NCI-H2196 (cell line): ENCODE measurements at regions not wholly inside any gene's neighbourhood (a gene's known extent, or its start where the extent isn't known, plus 50 kb on each side); places are given as distances from the start of the nearest gene placed in this dataset.
"Not testable (repeated sequence)": the region's sequence is repeated elsewhere in the genome, so short reads cannot be mapped to it uniquely, and the experiment has no call there.

Experiments used
- DNase-seq: peaks from one replicate; lab custom pipeline; 2025; ENCODE audit not compliant: unreplicated experiment; lab: John Stamatoyannopoulos, UW

- DNase-seq, result no peak
Measured at GRCh38 chr16:55015181-55015913, 84.7 kb downstream of the IRX5 start.

DNA sequence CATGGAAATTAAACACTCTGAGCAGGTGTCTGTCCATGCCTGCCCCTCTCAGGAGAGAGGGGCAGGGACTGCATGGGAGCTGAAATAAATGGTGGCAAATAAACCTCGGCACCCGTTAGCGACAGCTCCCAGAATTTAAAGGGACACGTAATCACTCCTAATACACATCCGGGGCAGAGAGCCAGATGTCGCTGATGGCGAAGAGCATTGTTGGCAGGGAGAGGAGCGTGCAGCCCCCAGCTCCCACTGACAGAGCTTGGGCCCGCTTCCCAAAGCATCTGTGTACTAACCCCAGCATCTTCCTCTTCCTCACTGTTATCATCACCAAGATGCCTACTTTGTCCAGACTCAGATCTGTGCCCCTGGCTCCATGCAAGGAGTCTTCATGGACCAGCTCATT is 85.8 kb downstream of the IRX5 start:
- DNase-seq, result no peak

DNA sequence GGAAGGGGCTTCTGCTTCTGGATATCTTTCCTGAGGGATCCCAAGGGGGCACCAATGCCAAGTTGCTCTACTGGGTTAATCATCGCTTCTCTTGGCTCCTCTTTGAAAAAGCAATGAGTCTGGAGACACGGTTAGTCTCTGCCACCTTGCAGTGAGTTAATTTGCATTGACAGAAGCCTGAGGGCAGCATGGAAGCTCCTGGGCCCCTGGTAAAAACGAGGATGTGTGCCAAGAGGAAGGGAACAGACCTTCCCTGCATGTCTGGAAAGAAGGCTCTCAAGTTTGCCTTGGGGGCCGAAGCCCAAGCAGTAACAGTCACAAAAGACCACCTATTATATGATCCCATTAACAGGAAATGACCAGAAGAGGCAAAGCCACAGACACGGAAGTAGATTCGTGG is 86.7 kb downstream of the IRX5 start:
- DNase-seq, result no peak

DNA sequence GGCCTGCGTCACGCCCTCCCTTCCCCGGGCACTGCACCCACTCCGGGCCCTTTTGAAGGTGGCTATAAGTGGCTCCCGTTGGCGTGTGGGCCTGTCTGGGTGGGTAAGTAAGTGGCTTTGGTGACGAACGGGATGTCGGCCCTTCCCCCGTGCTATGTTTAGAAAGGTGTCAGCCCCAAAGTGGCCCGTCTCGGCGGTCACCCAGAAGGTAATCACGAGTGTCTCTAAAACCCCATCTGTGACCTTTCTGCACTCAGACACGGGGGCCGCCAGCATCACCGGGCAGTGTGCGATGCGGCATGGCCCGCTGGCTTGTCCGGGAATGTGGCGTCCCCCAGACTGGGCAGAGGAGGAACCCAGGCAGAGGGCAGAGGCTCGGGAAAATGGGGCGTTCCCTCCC is 88.2 kb downstream of the IRX5 start:
- DNase-seq, result no peak

DNA sequence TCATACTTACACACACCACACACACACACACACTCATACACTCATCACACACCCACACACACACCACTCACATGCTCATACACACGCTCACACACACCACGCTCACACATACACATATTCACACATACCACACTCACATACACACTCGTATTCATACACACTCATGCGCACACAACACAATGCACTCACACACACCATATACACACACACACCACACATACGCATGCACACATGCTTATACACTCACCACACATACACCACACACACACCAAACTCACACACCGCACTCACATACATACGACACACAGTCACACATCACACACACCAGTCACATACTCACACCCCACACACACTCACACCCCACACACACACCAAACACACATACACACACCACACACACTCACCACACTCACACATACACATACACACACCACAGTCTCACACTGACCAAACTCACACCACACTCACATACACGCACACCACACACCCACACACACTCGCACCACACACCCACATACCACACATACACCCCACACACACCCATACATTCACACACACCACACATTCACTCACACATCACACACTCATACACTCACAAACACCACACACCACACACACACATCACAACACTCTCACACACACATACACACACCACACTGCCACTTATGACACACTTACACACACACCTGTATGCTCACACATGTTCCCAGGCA is 88.9 kb downstream of the IRX5 start:
- no peak for DNase-seq

DNA sequence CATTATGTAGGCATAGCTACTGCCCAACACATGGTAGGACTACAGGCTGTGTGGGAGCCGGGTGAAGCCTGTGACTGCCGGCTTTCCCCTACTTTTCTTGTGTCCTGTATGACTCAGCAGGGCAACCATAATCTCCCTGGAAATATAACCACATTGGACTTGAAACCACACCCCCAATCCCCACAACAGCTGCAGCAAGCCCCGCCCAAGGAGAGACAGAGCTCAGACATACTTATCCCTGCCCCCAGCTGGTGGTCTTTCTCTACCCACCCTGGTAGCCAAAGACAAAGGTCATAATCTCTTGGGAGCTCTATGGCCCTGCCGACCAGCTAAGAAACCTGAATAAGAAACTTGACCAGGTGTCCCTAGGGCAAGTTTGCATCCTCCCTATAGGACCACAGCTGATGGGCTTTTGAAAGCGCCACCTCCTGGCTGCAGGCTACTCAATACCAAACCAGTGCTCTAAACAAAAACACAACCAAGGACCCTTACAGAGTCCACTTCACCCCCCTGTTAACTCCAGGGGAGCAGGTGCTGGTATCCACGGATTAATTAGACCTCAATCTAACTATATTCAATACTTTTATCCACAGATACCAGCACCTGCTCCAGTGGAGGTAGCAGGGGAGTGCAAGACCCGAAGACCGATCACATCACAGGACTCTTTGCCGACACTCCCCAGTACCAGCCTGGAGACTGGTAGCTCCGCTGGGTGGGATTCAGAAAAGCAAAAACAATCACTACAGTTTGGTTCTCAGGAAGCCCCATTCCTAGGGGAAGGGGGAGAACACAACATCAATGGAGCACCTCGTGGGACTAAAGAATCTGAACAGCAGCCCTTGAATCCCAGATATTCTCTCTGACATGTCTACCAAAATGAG is 91.2 kb downstream of the IRX5 start:
- no peak for DNase-seq

- not testable (repeated sequence) for DNase-seq
Measured at GRCh38 chr16:55027260-55027659, 96.6 kb downstream of the IRX5 start.

- DNase-seq, result no peak
Measured at GRCh38 chr16:55029509-55029908, 98.8 kb downstream of the IRX5 start.

GRCh38 chr16:55030944-55031343 is 100.3 kb downstream of the IRX5 start:
- DNase-seq, result no peak

DNA sequence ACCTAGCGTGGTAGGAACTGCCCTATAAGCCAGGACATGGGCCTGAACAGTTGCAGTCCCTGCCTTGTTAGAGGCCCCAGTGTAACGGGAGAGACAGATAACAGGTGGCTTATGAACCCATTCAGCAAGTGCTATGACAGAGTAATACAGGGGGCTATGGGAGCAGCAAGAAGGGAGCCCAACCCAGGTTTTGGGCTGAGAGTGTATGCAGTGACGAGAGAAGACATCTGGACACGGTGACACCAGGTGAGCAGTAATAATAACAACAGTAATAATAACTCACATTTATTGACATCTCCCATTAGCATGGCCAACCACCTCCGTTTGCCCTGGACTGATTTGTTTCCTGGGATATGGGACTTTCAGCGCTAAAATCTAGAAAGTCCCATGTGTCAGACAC is 100.8 kb downstream of the IRX5 start:
- DNase-seq, result no peak

- no peak for DNase-seq
Measured at GRCh38 chr16:55033225-55034156, 102.8 kb downstream of the IRX5 start.

GRCh38 chr16:55035029-55035428 is 104.4 kb downstream of the IRX5 start:
- DNase-seq, result peak; percentile 1

GRCh38 chr16:55035956-55036355 is 105.3 kb downstream of the IRX5 start:
- no peak for DNase-seq

DNA sequence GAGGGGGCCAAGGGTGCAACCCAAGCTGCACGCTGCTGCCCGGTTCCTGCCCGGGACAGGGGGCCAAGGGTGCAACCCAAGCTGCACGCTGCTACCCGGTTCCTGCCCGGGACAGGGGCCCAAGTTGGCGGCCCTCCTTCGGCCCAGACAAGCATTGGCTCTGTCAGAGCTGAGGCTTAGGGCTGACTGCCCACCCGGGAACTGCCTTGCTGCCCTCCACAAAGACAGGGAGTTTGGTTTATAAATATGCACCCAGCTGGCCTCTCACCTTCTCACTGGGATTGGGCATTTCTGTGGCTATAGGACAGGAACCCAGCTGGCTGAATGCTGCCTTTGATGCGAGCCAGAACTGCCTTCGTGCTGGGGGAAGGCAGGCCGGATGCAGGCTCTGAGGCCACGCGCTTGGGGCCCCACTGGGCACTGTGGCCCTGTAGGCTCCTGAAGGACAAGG is 105.7 kb downstream of the IRX5 start:
- DNase-seq, result no peak

- no peak for DNase-seq
Measured at GRCh38 chr16:55037046-55037445, 106.4 kb downstream of the IRX5 start.

DNA sequence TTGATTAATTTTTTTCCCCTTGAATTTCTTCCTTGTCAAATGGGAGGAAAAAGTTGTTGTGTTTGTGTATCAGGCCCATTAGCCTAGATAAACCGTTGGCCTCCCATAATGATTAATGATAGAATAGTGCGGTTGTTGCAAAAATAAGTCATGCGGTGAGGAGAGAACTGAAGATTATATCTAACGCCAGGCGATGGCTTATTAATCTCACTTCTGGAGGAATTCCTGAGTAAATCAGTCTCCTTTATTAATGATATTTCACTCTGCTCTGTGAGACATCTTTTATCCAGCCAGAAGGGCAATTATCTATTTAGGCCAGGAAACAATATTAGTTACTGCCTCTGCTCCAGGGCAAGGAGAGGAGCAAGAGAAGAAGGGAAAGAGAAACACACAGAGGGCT is 107.3 kb downstream of the IRX5 start:
- DNase-seq, result no peak

DNA sequence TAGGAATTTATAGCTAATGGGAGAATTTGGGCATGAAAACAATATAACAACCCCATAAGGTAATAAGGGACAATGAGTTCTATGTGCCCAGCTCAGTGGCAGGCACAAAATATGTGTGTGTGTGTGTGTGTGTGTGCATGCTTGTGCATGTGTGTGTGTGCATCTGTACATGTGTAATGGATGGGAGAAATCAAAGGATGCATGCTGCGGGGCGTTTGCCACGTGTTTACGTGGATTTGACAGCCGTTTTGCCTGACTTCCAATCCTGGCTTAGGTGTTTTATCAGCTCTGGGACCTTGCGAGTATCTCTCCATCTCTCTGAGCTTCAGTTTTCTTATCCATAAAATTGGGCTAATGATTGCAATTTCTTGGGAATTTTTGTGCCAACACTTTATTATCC is 108.4 kb downstream of the IRX5 start:
- no peak for DNase-seq

DNA sequence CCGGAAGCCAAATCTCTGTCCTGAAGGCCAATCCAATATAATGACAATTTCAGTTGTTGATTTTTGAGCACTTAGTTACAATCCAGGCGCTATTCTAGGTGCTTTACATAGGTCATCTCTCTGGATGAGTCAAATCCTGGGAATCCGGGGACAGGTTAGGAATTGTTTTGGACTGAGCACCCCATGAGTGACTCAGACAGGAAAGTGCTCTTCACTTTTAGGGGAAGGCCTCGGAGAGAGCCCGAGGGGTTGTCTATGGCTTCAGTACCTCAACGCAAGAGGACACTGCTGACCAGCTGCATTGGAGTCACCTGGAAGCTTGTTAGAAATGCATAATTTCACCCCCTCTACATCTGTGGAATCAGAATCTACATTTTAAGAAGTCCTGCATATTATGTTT is 108.8 kb downstream of the IRX5 start:
- no peak for DNase-seq

GRCh38 chr16:55039931-55040330 is 109.3 kb downstream of the IRX5 start:
- DNase-seq, result no peak

DNA sequence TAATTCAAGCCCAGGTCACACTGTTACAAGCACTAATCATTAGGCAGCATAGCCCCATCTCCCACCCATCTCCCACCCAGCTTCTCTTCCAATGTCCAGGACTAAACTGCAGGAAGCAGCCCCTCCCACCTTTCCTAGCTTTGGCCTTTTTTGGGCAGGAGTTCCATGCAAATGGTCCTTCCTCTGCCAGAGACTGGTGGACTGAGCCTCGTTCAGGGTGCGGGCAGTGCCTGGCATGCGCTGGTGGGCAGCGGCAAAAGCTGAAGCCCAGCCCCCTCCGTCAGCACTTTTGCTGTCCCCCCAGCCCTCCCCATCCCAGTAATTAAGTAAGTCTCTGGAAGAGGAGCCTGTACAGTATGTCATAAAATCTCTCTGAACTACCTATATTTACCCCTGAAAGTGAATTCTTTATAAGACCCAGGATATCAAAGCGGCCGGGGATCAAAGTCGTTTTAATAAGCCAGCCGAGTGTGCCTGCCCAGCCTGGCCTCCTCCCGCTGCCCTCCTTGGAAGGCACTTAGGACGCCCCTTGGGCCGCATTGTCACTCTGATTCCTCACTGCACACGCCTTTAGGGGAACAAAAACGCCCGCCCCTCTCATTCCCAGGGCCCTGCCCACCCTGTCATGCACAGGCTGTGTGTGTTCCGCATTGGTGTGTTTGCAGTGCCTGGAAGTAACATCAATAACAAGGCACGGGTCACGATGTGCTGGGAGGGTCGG is 109.9 kb downstream of the IRX5 start:
- no peak for DNase-seq
